GM19397 (cell line): ENCODE measurements at regions not wholly inside any gene's neighbourhood (a gene's known extent, or its start where the extent isn't known, plus 50 kb on each side); places are given as distances from the start of the nearest gene placed in this dataset.

Experiments
- ATAC-seq: cut with Tn5 transposase; IDR thresholded peaks from one replicate; pipeline ENCODE4 v1.9.1; 2021; ENCODE audit warnings: mild to moderate bottlenecking, moderate library complexity; ENCODE audit not compliant: unreplicated experiment

DNA sequence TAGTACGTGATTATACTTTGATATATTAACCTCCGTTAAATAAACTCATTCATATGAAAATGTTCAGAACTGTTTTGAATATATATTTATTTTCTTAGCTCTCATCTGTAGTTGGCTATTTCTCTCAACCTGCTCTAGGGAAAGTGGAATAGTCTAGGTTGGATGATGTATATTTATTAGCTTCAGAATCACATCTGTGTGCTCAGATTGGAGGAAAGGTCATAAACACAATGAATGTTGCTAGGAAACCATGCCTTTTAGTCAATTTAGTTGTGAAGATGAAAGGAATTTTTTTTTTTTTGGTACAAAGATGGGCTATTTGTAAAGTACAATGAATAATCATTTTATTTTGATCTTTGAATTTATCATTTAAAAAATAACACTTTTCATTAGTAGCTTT, 439.1 kb downstream of the FOXG1 start:
- ATAC-seq = no peak

DNA sequence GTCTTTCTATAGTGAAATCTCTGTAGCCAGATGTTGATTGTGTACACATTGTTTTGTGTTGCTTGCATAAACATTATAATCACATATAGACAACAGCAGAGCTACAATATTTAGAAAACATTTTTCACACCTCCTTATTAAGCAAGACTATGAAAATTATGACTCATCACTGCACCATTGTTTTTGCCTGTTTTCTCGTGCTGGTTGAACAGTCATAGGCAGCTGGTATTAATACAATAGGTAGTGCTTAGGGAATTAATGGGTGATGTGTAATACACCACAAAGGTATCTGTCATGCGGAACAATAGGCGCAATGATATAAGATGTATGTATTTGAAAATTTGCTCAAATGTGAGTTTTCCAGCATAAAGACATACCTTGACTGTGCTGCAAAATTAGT, 449.3 kb downstream of the FOXG1 start:
- ATAC-seq = no peak

DNA sequence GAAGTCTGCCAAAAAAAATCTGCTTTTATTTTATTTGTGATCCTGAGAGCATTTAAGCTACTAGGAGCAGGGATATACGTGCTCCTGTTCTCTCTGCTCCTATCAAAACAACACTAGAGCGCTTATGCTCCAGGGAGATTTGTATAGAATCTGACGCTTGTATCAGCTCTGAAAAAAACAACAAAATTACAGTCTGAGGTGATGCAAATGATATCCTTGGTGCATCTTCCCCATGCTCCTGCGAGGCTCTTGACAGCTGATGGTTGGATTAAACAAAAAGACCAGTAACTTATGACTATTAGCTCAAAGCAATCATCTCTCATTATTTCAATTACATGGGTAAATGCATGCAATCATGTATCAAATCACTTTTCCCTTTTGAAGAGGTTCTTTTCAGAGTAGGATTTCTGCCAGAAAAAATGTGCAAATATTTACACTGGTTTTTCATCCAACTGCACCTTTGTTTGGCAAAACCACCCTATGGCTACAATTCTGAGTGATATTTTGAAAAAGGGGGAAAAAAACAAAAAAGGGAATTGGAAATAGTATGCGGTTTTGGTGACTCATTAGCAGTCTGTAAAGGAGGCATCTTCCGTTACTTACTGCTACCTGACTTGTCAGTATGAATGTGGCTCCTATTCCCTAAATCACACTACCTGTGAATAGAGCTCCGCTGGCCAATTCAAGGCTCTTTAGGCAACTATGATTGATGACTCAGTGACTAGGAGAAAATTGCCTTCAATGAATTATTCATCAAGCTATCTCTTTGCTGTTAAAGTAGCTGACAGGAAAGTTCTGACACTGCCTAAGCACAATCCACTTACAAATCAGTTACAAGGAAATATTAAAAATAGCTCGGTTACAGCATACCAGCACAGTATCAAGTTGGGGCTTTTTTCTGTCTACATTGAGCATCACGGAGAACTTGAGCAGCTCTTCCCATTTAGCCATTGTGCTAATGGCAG, 450.0 kb downstream of the FOXG1 start:
- no peak for ATAC-seq

DNA sequence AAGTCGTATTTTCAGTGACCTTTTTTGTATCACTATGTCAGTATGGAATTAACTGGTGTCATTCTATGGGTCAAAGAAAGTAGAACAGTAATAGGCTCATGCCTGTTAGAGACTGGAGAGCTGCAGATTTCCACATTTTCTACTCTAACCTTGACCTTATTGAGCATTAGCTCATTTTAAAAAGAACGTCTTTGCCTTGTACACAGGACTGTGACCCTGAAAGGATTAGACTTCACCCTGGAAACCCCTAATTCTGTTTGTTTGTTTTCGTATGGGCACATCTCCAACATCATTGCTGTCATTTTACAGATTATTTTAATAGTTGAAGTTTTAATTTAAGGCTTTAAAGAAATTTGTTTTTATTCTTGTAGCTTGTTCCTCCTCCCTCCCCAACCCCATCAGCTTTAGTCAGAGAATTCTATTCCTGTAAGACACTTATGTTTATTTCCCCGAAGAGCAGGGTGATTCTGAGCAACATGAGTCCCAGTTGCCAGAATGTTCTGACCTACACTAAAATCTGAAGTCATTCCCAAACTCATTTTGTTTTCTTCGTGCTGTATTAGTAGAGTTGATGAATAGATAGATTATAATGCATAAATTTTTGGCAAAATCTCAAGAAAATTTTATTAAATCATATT, 451.3 kb downstream of the FOXG1 start:
- no peak for ATAC-seq

DNA sequence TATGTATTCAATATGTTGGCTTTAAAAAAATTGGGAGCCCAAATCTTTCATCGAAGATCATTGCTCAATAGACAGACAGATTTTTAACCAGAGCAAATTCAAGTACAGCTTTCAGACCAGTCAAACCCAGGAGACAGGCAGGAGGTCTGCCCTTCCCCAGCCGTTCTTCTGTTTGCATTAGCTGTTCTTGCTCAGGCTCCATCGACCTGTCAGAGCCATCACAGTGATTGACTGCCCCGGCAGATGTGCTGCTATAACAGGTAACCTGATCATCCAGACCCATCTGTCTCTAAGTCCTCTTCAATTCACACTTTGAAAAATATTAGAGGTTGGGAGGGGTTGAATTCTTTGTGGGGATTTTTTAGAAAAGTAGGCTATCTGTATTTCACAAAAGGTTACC, 453.5 kb downstream of the FOXG1 start:
- no peak for ATAC-seq

DNA sequence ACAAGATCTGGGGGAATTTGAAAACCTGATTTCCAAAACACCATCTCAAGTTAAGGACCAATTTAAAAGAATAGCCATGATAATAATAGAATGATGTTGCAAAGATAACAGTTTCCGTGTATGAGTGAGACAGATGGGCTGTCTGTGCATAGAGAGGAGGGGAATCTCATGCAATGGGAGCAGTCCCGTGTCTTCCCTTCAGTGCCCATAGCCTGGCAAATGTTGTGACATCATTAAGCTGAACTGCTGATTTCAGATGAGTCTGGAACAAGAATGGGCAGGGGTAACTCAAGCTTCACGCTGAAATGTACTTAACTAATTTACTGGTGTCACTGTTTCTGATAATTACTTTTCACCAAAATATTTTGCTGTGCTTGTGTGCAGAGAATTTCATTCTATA, 454.0 kb downstream of the FOXG1 start:
- ATAC-seq = no peak

DNA sequence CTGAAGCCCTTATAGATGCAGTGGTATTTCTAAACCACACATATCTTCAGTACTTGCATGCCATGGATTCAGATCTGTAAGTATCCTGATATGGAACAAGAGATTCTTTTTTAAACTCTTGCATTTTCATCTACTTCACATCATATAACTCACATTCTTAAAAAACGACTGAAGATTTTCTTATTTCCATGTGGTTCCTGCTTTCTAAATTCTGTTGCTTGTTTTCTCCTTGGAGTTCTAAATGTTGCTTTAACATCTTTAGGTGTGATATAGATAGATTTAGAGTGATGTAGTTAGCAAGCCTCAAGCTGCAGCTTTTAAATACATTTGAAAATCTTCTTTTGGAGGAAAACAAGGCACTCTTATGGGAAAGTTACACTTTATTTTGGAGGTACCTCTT, 455.4 kb downstream of the FOXG1 start:
- no peak for ATAC-seq

DNA sequence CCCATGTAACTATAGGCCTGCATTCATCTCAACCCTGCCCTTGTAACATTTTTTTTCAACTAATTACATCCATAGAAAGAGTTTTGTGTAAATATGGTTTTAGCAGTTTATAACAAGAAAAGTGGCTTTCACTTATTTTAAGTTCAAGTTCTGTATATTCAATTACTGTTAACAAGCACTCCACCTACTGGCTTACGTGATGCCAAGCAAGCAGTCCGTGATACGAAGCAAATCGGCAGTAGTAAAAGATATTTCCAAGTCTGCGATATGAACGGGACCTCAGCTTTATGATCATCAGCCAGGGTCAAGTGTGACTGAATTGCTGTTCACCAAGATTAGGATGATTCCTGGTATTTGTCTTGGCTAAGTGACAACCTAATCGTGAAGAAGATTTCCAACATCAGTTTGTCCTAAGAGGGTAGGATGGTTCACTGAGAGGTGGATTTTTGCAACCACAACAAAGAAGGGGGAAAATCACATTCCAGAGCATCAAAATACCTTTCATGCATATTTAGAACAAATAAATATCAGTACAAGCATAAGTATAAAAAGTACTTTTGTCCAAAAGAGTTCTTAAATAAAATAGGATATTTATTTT, 456.2 kb downstream of the FOXG1 start:
- no peak for ATAC-seq

DNA sequence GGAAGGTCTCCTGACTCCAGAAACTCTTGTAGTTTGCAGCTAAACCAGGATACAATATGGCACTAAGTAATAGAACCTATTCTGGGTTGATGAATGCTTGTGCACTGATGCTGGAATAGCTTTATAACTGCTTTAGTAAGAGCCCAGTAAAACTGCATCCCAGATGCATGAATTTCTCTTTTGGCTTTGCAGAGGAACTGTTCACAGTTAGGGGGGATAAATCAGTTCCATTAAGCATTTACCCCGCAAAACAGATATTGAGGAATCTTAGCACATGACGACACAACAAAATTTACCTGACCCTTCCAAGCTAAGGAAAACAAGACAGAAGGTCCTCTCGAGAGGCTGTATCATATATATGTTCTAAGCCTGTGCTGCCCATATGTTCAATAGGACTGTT, 457.4 kb downstream of the FOXG1 start:
- no peak for ATAC-seq

DNA sequence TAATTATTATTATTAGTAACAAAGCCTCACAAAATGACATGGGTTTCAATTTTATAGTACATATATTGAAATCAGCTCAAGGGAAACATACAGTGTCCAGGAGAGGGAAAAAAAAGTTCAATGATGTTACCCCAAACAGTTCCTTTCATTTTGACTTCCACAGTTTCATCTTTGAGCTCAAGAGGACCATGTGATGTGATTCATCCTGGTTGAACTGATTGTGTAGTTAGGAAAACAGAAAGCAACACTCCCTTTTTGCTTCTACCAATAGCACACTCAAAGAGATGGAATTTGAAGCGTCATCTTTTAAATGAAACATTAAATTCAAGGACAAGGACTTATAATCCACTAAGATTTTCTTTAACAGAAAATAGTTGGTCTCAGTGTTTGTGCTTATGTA, 461.0 kb downstream of the FOXG1 start:
- ATAC-seq = no peak

DNA sequence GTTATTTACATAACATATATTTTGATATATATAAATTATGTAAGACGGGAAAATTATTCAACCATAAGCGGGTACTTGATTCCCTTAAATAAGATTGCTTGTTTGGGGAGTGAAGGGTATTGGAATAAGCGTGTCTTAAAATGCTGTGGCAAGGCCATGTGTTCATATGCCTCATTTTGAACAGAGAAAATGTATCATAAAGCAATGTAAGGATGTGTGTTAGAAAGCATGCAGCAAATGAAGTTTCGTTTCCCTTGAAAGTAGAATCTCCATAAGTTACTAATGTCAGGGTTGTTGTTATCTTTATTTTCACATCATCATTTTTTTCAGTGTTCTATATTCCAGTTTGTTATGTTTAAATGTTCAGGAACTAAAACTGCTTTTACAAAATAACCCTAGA, 465.6 kb downstream of the FOXG1 start:
- no peak for ATAC-seq

DNA sequence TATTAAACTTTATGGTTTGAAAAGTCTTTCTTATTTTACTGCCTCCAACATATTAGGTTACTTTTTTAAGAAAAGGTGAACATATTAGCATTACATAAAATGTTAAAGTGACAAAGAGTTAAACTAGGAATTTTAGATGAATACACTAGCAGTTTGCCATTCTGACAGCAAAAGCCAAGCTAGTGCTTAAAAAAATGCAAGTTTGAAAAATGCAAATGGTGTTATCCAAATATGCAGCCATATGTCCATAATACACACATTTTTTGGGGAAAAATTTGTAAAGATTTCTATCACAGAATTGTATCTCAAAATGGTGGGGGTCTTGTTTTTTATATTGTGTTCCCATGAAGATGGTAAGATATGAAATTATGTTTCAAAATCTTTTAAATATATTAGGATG, 466.1 kb downstream of the FOXG1 start:
- no peak for ATAC-seq

DNA sequence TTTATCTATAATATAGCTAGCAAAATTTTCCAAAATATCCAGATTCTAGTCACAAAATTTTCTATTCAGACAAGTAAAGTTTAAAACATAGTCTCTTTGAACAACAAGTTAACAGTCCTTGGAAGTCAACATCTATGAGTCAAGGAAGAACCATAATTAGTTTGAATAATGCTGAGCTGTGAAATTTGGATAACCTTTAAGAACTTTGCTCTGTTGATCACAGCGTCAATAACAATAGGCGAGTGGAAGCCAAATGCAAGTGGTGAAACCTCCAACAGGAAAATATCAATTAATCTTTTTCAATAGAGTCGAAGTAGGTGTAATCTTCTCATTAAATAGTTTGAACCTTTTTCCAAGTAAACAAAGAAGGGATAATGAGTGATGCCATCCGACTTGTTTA, 466.6 kb downstream of the FOXG1 start:
- no peak for ATAC-seq

DNA sequence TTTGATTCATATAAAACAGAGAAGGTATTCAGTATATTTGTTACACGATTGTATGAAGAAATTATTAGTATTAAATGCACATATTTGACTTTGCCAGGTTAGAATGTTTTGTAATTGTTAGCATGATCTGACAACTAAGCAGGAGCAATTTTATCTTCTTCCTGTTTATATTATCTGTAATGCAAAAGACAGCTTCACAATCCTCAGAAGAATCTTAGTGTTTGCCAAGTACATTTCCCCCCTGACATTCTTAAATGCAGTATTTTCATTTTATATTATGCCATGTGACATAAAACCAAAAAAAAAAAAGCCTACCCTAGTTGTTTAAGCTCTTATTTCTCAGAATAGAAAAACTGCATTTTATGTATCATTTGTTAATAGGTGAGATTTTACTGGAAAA, 469.4 kb downstream of the FOXG1 start:
- no peak for ATAC-seq

DNA sequence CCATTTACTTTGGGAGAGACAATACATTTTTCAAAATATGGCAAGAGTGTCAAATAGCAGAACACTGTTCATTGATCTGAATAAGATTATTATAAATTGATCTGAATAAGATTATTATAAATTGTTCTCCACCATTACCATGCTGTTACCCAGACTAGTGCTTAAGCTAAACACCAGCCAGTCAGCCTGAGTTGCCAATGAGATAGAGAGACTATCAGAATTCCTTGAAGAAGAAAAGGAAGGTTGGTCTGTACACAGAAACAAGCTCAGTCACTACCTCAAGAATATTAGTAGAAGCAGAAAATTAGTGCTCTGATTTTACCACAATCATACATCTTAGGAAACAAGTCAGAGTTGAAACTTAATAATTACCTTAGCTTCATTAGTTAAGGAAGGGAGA, 469.8 kb downstream of the FOXG1 start:
- no peak for ATAC-seq

DNA sequence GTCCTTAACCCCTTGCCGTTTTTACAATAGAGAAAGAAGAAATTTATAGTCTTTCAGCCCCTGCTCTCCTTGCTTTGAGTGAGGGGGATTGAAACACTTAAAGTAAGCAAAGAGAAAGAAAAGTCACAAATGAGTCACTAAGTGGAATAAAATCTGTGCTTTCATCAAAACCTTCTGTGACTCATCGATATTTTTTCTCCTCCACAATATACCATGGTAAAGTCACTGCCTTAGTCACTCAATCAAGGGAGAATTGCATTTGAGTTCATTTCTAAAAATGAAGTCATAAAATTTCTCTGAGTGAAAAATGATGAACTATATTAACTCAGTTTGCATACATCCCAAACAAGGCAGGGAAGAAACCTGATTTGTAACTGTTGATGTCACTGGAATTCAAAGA, 470.3 kb downstream of the FOXG1 start:
- ATAC-seq = no peak

DNA sequence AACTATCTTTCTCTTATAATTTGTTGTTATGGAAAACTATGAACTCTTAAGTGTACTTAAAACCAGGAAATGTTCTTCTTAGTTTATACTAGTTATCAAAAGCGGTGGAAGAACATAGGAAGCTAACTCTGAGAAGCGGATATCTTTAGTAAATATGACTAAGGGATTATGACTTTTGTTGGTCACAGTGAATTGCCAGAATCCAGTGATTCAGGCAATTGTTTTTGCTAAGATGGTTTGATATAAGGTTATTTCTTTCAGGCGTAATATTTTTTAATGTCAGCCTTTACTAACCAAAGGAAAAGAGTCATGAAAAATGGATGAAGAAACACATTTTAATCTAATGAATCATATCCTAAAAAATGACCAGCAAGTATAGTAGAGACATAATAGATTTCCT, 473.5 kb downstream of the FOXG1 start:
- ATAC-seq = no peak

DNA sequence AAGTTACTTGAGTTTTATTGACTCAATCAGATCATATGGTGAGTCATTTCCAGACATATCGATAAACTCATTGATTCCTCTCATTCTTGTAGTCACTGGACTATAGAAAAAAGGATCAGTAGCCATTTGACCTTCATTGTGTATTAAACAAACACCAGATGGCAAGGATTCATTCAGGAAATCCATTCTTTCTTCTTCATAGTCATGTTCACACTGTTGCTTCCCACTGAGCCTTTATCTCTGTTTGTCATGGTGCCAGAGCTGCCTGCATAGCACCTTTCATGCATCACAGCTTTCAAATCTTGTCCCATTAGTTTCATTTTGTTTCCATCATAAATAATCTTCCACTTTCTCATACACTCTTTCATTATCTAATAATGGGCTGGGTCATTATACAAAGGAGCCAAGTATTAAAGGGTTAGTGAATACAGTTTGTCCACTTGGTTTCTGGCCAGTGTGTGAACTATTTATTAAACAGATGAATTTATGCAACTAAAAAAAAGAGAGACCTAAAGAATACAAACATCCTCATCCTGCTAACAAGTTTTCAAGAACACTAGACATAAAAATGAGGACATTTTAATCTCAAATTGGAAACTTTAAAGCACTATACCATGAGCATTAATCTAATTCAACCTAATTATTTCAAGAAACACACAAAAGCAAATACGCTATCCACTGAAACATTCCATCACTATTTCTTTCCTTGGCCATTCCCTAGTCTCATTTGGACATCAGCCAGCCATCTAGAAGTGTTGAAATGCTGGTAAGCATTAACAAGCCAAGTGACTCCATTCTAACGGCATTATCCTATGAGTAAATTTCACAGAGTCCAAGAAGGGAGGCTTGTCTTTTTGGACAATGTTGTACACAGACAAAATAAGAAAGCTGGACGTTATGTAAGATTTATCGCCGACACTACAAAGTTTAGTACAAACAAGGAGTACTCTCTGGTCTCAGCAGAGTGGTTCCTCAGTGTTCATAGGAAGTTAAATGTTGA, 476.5 kb downstream of the FOXG1 start:
- no peak for ATAC-seq

DNA sequence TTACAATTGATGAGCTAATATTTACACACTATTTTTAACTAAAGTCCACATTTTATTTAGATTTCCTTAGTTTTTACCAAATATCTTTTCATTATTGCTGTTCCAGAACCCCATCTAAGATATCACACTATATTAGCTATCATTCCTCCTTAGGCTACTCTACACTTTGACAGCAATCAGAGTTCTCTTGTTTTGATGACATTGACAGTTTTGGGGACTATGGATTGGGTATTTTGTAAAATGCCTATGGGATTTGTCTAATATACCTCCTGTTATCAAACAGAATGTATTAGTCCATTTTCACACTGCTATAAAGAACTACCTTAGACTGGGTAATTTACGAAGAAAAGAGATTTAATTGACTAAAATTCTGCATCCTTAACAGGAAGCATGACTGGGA, 489.1 kb downstream of the FOXG1 start:
- no peak for ATAC-seq

DNA sequence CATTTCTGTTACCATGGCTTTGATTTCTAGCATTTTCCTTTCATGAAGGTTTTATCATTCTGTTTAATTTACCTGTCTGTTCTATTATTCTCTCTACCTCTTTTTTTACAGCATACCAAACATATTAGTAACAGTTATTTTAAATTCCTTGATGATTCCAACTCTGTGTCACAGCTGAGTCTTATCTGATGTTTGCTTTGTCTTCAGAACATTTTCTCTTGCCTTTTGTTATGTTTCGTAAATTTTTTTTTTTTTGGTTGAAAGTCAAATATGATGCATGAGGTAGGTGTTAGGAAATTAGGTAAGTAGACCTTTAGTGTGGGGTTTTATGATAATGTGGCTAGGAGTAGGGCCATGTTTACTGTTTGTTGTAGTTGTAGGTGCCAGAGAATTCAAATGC, 496.4 kb downstream of the FOXG1 start:
- no peak for ATAC-seq

DNA sequence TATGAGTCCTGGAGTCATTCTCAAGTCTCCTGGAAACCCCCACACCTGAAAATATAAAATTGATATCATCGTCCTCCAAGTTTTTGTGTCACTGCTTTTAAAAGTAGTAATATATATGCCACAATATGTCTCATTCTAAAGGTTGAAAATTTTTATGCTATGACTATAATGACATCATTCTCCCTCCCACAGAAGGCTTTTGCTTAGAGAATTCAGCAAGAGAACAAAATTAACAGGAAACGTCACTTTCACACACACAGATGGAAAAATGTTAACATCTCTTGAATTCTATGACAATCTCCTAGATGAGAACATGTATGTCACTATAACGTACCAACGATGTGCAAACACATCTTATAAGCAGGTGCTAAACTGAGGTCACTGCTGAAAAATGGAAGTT, 498.3 kb downstream of the FOXG1 start:
- no peak for ATAC-seq
